HEK293T (cell line): ENCODE measurements at regions not wholly inside any gene's neighbourhood (a gene's known extent, or its start where the extent isn't known, plus 50 kb on each side); places are given as distances from the start of the nearest gene placed in this dataset.

Experiments used
- ARNT ChIP-seq: fragments of 450-650 bp; IDR thresholded peaks from 2 replicates; pipeline ENCODE4 v1.6.1; 2017; ENCODE audit warnings: mild to moderate bottlenecking
- BHLHE40 ChIP-seq: fragments of 450-650 bp; IDR thresholded peaks from 2 replicates; pipeline ENCODE4 v1.6.1; 2016; ENCODE audit warnings: mild to moderate bottlenecking, moderate library complexity, borderline replicate concordance
- ELF4 ChIP-seq: fragments of 450-650 bp; IDR thresholded peaks from 2 replicates; pipeline ENCODE4 v1.6.1; 2017; ENCODE audit warnings: antibody characterized with exemption
- FOXK2 ChIP-seq: fragments of 450-650 bp; IDR thresholded peaks from 2 replicates; pipeline ENCODE4 v1.6.1; 2016; ENCODE audit warnings: mild to moderate bottlenecking
- SP1 ChIP-seq: fragments of 450-650 bp; IDR thresholded peaks from 2 replicates; pipeline ENCODE4 v1.6.1; 2017
- TARDBP ChIP-seq: fragments of 450-650 bp; IDR thresholded peaks from 2 replicates; pipeline ENCODE4 v1.6.1; 2016
- TF ChIP-seq, protein P1 (sequence below): fragments of 450-650 bp; IDR thresholded peaks from 2 replicates; pipeline ENCODE4 v1.6.1; 2016

DNA sequence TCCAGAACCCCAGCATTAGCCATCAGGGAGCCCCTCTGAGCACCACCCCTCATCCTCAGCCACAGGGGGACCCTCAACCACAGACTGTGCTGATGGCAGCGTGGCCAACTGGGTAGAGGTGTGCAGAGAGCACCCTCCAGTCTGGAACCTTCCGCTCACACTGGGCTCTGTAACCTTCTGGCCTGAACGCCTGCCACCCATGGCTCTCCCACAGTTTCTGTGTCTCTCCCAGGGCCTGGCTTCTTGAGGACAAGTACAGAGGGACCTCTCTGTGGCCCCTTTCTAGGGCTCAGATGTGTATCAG, 503.0 kb upstream of the MGMT start:
- TF ChIP-seq SP1: no peak
- TF ChIP-seq ARNT: no peak
- no peak for TF ChIP-seq FOXK2
- TF ChIP-seq BHLHE40: no peak
- TF ChIP-seq ELF4: no peak
- TF ChIP-seq, protein P1, sequence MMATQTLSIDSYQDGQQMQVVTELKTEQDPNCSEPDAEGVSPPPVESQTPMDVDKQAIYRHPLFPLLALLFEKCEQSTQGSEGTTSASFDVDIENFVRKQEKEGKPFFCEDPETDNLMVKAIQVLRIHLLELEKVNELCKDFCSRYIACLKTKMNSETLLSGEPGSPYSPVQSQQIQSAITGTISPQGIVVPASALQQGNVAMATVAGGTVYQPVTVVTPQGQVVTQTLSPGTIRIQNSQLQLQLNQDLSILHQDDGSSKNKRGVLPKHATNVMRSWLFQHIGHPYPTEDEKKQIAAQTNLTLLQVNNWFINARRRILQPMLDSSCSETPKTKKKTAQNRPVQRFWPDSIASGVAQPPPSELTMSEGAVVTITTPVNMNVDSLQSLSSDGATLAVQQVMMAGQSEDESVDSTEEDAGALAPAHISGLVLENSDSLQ: no peak
- TF ChIP-seq TARDBP: no peak
